HS-27A (cell line): ENCODE measurements at regions not wholly inside any gene's neighbourhood (a gene's known extent, or its start where the extent isn't known, plus 50 kb on each side); places are given as distances from the start of the nearest gene placed in this dataset.
"Not testable (repeated sequence)": the region's sequence is repeated elsewhere in the genome, so short reads cannot be mapped to it uniquely, and the experiment has no call there.

Source experiments
- DNase-seq: peaks from one replicate; pipeline ENCODE4 v3.0.0-alpha.2; 2012; ENCODE audit warnings: low read depth, missing footprints

- DNase-seq, result no peak
Measured at GRCh38 chr2:60246583-60246982, 306.9 kb downstream of the BCL11A start.

- no peak for DNase-seq
Measured at GRCh38 chr2:60234274-60234986, 319.0 kb downstream of the BCL11A start.

GRCh38 chr2:60230596-60230995, 322.9 kb downstream of the BCL11A start:
- DNase-seq, result no peak

GRCh38 chr2:60230037-60230436, 323.4 kb downstream of the BCL11A start:
- no peak for DNase-seq

- no peak for DNase-seq
Measured at GRCh38 chr2:60226943-60227342, 326.5 kb downstream of the BCL11A start.

- no peak for DNase-seq
Measured at GRCh38 chr2:60226191-60226590, 327.3 kb downstream of the BCL11A start.

- DNase-seq, result no peak
Measured at GRCh38 chr2:60223859-60224258, 329.6 kb downstream of the BCL11A start.

- DNase-seq, result no peak
Measured at GRCh38 chr2:60221098-60221497, 332.4 kb downstream of the BCL11A start.

GRCh38 chr2:60219536-60219935, 333.9 kb downstream of the BCL11A start:
- no peak for DNase-seq

- DNase-seq, result no peak
Measured at GRCh38 chr2:60216452-60216995, 336.9 kb downstream of the BCL11A start.

GRCh38 chr2:60215386-60215901, 338.0 kb downstream of the BCL11A start:
- no peak for DNase-seq

GRCh38 chr2:60214626-60214875, 338.9 kb downstream of the BCL11A start:
- no peak for DNase-seq

GRCh38 chr2:60213865-60214625, 339.4 kb downstream of the BCL11A start:
- DNase-seq, result no peak

- no peak for DNase-seq
Measured at GRCh38 chr2:60212181-60212945, 341.1 kb downstream of the BCL11A start.

- not testable (repeated sequence) for DNase-seq
Measured at GRCh38 chr2:60189006-60189405, 364.4 kb downstream of the BCL11A start.

- no peak for DNase-seq
Measured at GRCh38 chr2:60175290-60175689, 378.2 kb downstream of the BCL11A start.

GRCh38 chr2:60174146-60174545, 379.3 kb downstream of the BCL11A start:
- DNase-seq, result no peak

- no peak for DNase-seq
Measured at GRCh38 chr2:60172801-60173200, 380.7 kb downstream of the BCL11A start.

- DNase-seq, result no peak
Measured at GRCh38 chr2:60170272-60170671, 383.2 kb downstream of the BCL11A start.

GRCh38 chr2:60168247-60168646, 385.2 kb downstream of the BCL11A start:
- DNase-seq, result no peak

- DNase-seq, result no peak
Measured at GRCh38 chr2:60167089-60167488, 386.4 kb downstream of the BCL11A start.

- no peak for DNase-seq
Measured at GRCh38 chr2:60163691-60164090, 389.8 kb downstream of the BCL11A start.

- no peak for DNase-seq
Measured at GRCh38 chr2:60159519-60159918, 393.9 kb downstream of the BCL11A start.
